Type B pancreatic cell (in vitro differentiated cells): ENCODE measurements at regions not wholly inside any gene's neighbourhood (a gene's known extent, or its start where the extent isn't known, plus 50 kb on each side); places are given as distances from the start of the nearest gene placed in this dataset.

ENCODE experiments used
- DNase-seq: peaks from one replicate; pipeline ENCODE4 v3.0.0; 2021; ENCODE audit warnings: mixed read lengths; ENCODE audit not compliant: unreplicated experiment; ENCODE audit errors: extremely low spot score
- H3K27ac Mint-ChIP-seq: 2 replicates; pipeline ENCODE4 v1.8.0; 2021; ENCODE audit warnings: mild to moderate bottlenecking, mixed read lengths
- H3K27me3 Mint-ChIP-seq: 2 replicates; pipeline ENCODE4 v1.8.0; 2021; ENCODE audit warnings: mixed read lengths
- H3K36me3 Mint-ChIP-seq: 2 replicates; pipeline ENCODE4 v1.8.0; 2021; ENCODE audit warnings: mixed read lengths
- H3K4me1 Mint-ChIP-seq: one replicate; pipeline ENCODE4 v1.8.0; 2021; ENCODE audit warnings: mixed read lengths; ENCODE audit not compliant: unreplicated experiment
- H3K4me3 Mint-ChIP-seq: 2 replicates; pipeline ENCODE4 v1.8.0; 2021; ENCODE audit warnings: mild to moderate bottlenecking, mixed read lengths
- H3K9me3 Mint-ChIP-seq: 2 replicates; pipeline ENCODE4 v1.8.0; 2021; ENCODE audit warnings: mixed read lengths
- TF ChIP-seq, protein P1 (sequence below): fragments of 200-600 bp; sonication (generic); conservative IDR thresholded peaks from 2 replicates; pipeline ENCODE4 v1.5.0; 2021; ENCODE audit warnings: antibody characterized with exemption, mild to moderate bottlenecking

- TF ChIP-seq, protein P1, sequence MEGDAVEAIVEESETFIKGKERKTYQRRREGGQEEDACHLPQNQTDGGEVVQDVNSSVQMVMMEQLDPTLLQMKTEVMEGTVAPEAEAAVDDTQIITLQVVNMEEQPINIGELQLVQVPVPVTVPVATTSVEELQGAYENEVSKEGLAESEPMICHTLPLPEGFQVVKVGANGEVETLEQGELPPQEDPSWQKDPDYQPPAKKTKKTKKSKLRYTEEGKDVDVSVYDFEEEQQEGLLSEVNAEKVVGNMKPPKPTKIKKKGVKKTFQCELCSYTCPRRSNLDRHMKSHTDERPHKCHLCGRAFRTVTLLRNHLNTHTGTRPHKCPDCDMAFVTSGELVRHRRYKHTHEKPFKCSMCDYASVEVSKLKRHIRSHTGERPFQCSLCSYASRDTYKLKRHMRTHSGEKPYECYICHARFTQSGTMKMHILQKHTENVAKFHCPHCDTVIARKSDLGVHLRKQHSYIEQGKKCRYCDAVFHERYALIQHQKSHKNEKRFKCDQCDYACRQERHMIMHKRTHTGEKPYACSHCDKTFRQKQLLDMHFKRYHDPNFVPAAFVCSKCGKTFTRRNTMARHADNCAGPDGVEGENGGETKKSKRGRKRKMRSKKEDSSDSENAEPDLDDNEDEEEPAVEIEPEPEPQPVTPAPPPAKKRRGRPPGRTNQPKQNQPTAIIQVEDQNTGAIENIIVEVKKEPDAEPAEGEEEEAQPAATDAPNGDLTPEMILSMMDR, result no peak
- no peaks in the 10 kb centered on the region for H3K36me3 Mint-ChIP-seq
- H3K9me3 Mint-ChIP-seq, result no peaks in the 10 kb centered on the region
- H3K4me1 Mint-ChIP-seq, result peaks cover 4% of the 10 kb centered on the region
- DNase-seq, result no peak
- H3K27ac Mint-ChIP-seq, result no peak overlapping the region
- no peak overlapping the region for H3K4me3 Mint-ChIP-seq
- peaks cover 39% of the 10 kb centered on the region for H3K27me3 Mint-ChIP-seq
Measured at GRCh38 chr22:49123621-49124192, 704.0 kb downstream of the BRD1 start.

GRCh38 chr22:49119551-49119952 is 708.1 kb downstream of the BRD1 start:
- Mint-ChIP-seq H3K4me1 (no peaks in the 10 kb centered on the region), H3K27me3 (peaks cover 29% of the 10 kb centered on the region), H3K36me3 (no peaks in the 10 kb centered on the region), H3K4me3 (no peak overlapping the region), H3K9me3 (no peaks in the 10 kb centered on the region), H3K27ac (no peak overlapping the region)
- TF ChIP-seq, protein P1, result no peak
- DNase-seq, result no peak

DNA sequence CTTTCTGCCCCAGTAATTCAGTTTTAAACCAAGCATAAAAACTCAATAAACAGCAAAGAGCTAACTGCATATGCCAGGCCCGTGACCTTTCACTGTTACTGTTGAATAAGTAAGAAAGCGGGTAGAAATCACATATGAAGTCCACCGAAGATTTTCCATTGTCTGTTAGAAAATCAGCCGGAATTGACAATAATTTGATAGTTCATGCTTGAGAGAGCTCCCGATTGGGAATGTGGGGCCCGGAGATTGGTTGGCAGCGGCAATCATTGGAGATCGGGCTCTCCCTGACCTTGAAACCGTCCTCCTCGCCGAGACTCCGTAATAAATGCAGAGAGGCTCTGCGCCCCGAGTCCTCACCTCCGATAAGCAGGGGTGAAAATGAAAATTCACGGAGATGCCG is 709.6 kb downstream of the BRD1 start:
- no peaks in the 10 kb centered on the region for H3K4me1 Mint-ChIP-seq
- no peak for DNase-seq
- no peak overlapping the region for H3K27ac Mint-ChIP-seq

GRCh38 chr22:49117486-49117885 is 710.2 kb downstream of the BRD1 start:
- no peaks in the 10 kb centered on the region for H3K9me3 Mint-ChIP-seq
- H3K27ac Mint-ChIP-seq, result no peak overlapping the region
- no peak overlapping the region for H3K4me3 Mint-ChIP-seq
- peaks cover 22% of the 10 kb centered on the region for H3K27me3 Mint-ChIP-seq
- no peaks in the 10 kb centered on the region for H3K4me1 Mint-ChIP-seq
- no peak for DNase-seq
- H3K36me3 Mint-ChIP-seq, result no peaks in the 10 kb centered on the region
- TF ChIP-seq, protein P1, result no peak

More for the DNA sequence above, 709.6 kb downstream of the BRD1 start:
- Mint-ChIP-seq H3K27me3 (peaks cover 26% of the 10 kb centered on the region), H3K4me3 (no peak overlapping the region), H3K36me3 (no peaks in the 10 kb centered on the region), H3K9me3 (no peaks in the 10 kb centered on the region)
- TF ChIP-seq, protein P1, result no peak

- Mint-ChIP-seq H3K36me3 (no peaks in the 10 kb centered on the region), H3K27ac (no peak overlapping the region), H3K4me1 (no peaks in the 10 kb centered on the region), H3K9me3 (no peaks in the 10 kb centered on the region), H3K27me3 (peaks cover 14% of the 10 kb centered on the region), H3K4me3 (no peak overlapping the region)
- DNase-seq, result no peak
- TF ChIP-seq, protein P1, result no peak
Measured at GRCh38 chr22:49116486-49117120, 711.1 kb downstream of the BRD1 start.
